Trophoblast cell (in vitro differentiated cells and primary cell): ENCODE measurements at regions not wholly inside any gene's neighbourhood (a gene's known extent, or its start where the extent isn't known, plus 50 kb on each side); places are given as distances from the start of the nearest gene placed in this dataset.
"Not testable (repeated sequence)": the region's sequence is repeated elsewhere in the genome, so short reads cannot be mapped to it uniquely, and the experiment has no call there.

Experiments
- DNase-seq, 2 donors: peaks; one replicate each; pipeline ENCODE4 v3.0.0-alpha.2; 2016
- H2AFZ ChIP-seq: 2 replicates; pipeline ENCODE4 v1.6.1; 2013; ENCODE audit warnings: low read length, moderate library complexity, mild to moderate bottlenecking; ENCODE audit not compliant: insufficient read depth, poor library complexity
- H2AK5ac ChIP-seq: 2 replicates; pipeline ENCODE4 v1.6.1; 2013; ENCODE audit warnings: mild to moderate bottlenecking, low read length
- H2BK120ac ChIP-seq: 2 replicates; pipeline ENCODE4 v1.6.1; 2013; ENCODE audit warnings: low read length, mild to moderate bottlenecking, moderate library complexity; ENCODE audit not compliant: insufficient read depth, poor library complexity
- H2BK12ac ChIP-seq: 2 replicates; pipeline ENCODE4 v1.6.1; 2013; ENCODE audit warnings: mild to moderate bottlenecking, low read length, moderate library complexity
- H2BK5ac ChIP-seq: 2 replicates; pipeline ENCODE4 v1.6.1; 2013; ENCODE audit warnings: low read length, low read depth, moderate library complexity, mild to moderate bottlenecking; ENCODE audit not compliant: poor library complexity
- H3K14ac ChIP-seq: 2 replicates; pipeline ENCODE4 v1.6.1; 2013; ENCODE audit warnings: mild to moderate bottlenecking, low read length
- H3K18ac ChIP-seq: 2 replicates; pipeline ENCODE4 v1.6.1; 2013; ENCODE audit warnings: mild to moderate bottlenecking, low read length
- H3K23ac ChIP-seq: 2 replicates; pipeline ENCODE4 v1.6.1; 2013; ENCODE audit warnings: low read length
- H3K27ac ChIP-seq: 2 replicates; pipeline ENCODE4 v1.5.1; 2013; ENCODE audit warnings: low read depth, mild to moderate bottlenecking, inconsistent platforms, low read length, moderate library complexity
- H3K27me3 ChIP-seq: 2 replicates; pipeline ENCODE4 v1.6.1; 2013; ENCODE audit warnings: inconsistent platforms, mild to moderate bottlenecking, low read length, moderate library complexity; ENCODE audit not compliant: insufficient read depth
- H3K36me3 ChIP-seq, 2 experiments: 1 replicate in 1 of 2; 2 replicates in 1 of 2; pipeline ENCODE4 v1.6.1; 2013; ENCODE audit warnings: low read length in 2 of 2, mild to moderate bottlenecking in 2 of 2, moderate library complexity in 1 of 2; ENCODE audit not compliant: insufficient read depth in 2 of 2, control insufficient read depth in 1 of 2
- H3K4ac ChIP-seq: 2 replicates; pipeline ENCODE4 v1.6.1; 2013; ENCODE audit warnings: low read depth, mild to moderate bottlenecking, low read length, moderate library complexity
- H3K4me1 ChIP-seq, 2 experiments: 1 replicate in 1 of 2; 2 replicates in 1 of 2; pipeline ENCODE4 v1.6.1; 2013; ENCODE audit warnings: low read length in 2 of 2, mild to moderate bottlenecking in 2 of 2, moderate library complexity in 1 of 2; ENCODE audit not compliant: insufficient read depth in 2 of 2, control insufficient read depth in 1 of 2
- H3K4me2 ChIP-seq: 2 replicates; pipeline ENCODE4 v1.6.1; 2013; ENCODE audit warnings: inconsistent platforms, mild to moderate bottlenecking, low read length, moderate library complexity
- H3K4me3 ChIP-seq: 2 replicates; pipeline ENCODE4 v1.5.1; 2013; ENCODE audit warnings: mild to moderate bottlenecking, low read depth, low read length, inconsistent platforms
- H3K79me1 ChIP-seq: one replicate; pipeline ENCODE4 v1.6.1; 2013; ENCODE audit warnings: low read length
- H3K79me2 ChIP-seq: 2 replicates; pipeline ENCODE4 v1.6.1; 2013; ENCODE audit warnings: low read length, mild to moderate bottlenecking; ENCODE audit not compliant: control insufficient read depth, insufficient read depth, poor library complexity
- H3K9ac ChIP-seq: 2 replicates; pipeline ENCODE4 v1.6.1; 2013; ENCODE audit warnings: mild to moderate bottlenecking, low read length
- H3K9me3 ChIP-seq: 2 replicates; pipeline ENCODE4 v1.6.1; 2013; ENCODE audit warnings: low read depth, mild to moderate bottlenecking, control low read depth, inconsistent platforms, low read length; ENCODE audit not compliant: insufficient read depth
- H4K12ac ChIP-seq: 2 replicates; pipeline ENCODE4 v1.6.1; 2013; ENCODE audit warnings: low read depth, mild to moderate bottlenecking, low read length, moderate library complexity
- H4K8ac ChIP-seq: 2 replicates; pipeline ENCODE4 v1.6.1; 2013; ENCODE audit warnings: low read depth, mild to moderate bottlenecking, low read length, moderate library complexity
- H4K91ac ChIP-seq: one replicate; pipeline ENCODE4 v1.6.1; 2013; ENCODE audit warnings: low read depth, mild to moderate bottlenecking, low read length, moderate library complexity
- WGBS: extraction: QIAGEN DNeasy Blood & Tissue Kit; methylation state at CpG from one replicate; pipeline ENCODE4 v1.1.7; 2013; ENCODE audit warnings: missing lambda C conversion rate; ENCODE audit not compliant: insufficient read length, insufficient coverage; ENCODE audit errors: extremely low coverage; 5-methylcytosine and 5-hydroxymethylcytosine counted together

DNA sequence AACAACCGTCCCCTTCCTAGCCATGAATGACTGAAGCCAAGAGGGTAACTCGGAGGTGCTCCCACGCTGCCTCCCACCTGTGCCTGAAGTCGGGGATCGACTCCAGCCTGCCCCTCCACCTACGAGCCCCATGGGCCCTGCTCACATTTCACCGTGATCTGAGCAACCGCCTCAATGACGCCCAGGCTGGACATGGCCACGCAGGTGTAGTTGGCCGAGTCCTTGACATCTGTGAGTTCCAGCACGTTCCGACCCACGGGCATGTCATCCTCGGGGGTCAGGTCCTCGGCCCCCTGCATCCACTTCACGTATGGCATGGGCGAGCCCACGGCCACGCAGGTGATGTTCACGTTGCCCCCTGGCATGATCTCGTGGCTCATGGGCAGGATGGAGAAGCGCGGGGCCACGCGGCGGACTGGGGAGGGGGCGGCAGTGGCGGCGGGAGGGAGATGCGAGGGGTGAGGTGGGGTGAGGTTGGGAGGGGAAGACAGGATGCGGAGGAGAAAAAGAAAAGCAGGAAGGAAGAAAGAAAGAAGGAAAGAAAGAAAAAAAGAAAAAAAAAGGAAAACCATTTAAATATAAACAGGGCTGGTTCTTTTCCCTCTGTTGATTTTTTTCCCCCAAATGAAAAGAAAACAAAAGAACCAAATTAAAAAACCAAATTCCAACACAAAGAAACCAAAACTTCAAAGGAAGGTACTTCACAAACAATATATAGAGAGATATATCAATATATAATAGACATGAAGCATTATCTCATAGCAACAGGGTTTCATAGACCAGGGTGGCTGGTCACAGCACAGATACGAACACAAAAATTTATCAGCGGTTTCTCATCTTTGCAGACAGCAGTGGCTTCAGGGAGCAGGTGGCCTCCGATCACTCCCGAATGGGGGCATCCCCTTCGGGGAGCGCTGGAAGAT, 94.7 kb downstream of the PTPRS start:
- peak overlapping the region; percentile 8 for H3K4me3 ChIP-seq
- no peaks in the 10 kb centered on the region for H3K79me2 ChIP-seq
- H2BK120ac ChIP-seq = no peak overlapping the region
- H3K4me2 ChIP-seq = no peak overlapping the region
- no peak overlapping the region for H2AK5ac ChIP-seq
- peaks cover 6 to 12% of the 10 kb centered on the region in 2 experiments for H3K36me3 ChIP-seq
- H3K4ac ChIP-seq = no peak overlapping the region
- H3K27me3 ChIP-seq = no peaks in the 10 kb centered on the region
- H4K12ac ChIP-seq = no peak overlapping the region
- no peak overlapping the region for H3K9ac ChIP-seq
- DNase-seq = no peak
- H4K91ac ChIP-seq = no peak overlapping the region
- no peak overlapping the region for H2BK12ac ChIP-seq
- no peak overlapping the region for H3K27ac ChIP-seq
- H3K4me1 ChIP-seq = no peaks in the 10 kb centered on the region
- H3K14ac ChIP-seq = no peak overlapping the region
- WGBS = 100% methylated on average over 2 of the region's 38 CpGs
- H2BK5ac ChIP-seq = no peak overlapping the region
- H3K79me1 ChIP-seq = no peaks in the 10 kb centered on the region
- no peaks in the 10 kb centered on the region for H3K9me3 ChIP-seq
- no peak overlapping the region for H3K18ac ChIP-seq
- no peak overlapping the region for H3K23ac ChIP-seq
- no peak overlapping the region for H2AFZ ChIP-seq
- no peak overlapping the region for H4K8ac ChIP-seq

DNA sequence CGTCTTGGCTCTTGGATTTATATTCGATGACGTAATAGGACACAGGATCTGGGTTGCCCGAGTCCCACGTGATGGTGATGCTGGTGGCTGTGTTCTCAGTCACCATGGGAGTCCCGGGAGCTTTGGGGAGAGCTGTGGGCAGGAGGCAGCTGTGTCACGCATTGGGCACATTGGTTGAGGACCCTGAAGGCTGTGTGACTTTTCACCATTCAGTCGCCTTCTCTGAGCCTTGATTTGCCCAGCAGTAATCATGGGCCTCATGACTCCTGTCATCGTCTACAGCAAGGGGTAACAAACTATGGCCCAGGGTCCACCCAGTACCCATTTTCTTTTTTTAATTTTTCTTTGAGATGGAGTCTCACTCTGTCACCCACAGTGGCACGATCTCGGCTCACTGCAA, 96.3 kb downstream of the PTPRS start:
- no peaks in the 10 kb centered on the region for H3K79me1 ChIP-seq
- no peak overlapping the region for H4K8ac ChIP-seq
- H3K4me3 ChIP-seq = no peak overlapping the region
- no peak overlapping the region for H2BK120ac ChIP-seq
- H3K23ac ChIP-seq = no peak overlapping the region
- H3K18ac ChIP-seq = no peak overlapping the region
- H3K9me3 ChIP-seq = no peaks in the 10 kb centered on the region
- no peak overlapping the region for H2AFZ ChIP-seq
- no peak overlapping the region for H4K91ac ChIP-seq
- H3K27ac ChIP-seq = no peak overlapping the region
- no peak overlapping the region for H3K4me2 ChIP-seq
- no peak overlapping the region for H3K4ac ChIP-seq
- no peak overlapping the region for H2AK5ac ChIP-seq
- H3K9ac ChIP-seq = no peak overlapping the region
- H2BK12ac ChIP-seq = no peak overlapping the region
- WGBS = no CpG with 5 or more reads among the region's 11 CpGs
- no peak overlapping the region for H2BK5ac ChIP-seq
- DNase-seq = no peak
- H3K36me3 ChIP-seq = peaks cover 6 to 12% of the 10 kb centered on the region in 2 experiments
- H3K14ac ChIP-seq = no peak overlapping the region
- no peaks in the 10 kb centered on the region for H3K79me2 ChIP-seq
- no peaks in the 10 kb centered on the region for H3K27me3 ChIP-seq
- no peak overlapping the region for H4K12ac ChIP-seq
- no peaks in the 10 kb centered on the region for H3K4me1 ChIP-seq

DNA sequence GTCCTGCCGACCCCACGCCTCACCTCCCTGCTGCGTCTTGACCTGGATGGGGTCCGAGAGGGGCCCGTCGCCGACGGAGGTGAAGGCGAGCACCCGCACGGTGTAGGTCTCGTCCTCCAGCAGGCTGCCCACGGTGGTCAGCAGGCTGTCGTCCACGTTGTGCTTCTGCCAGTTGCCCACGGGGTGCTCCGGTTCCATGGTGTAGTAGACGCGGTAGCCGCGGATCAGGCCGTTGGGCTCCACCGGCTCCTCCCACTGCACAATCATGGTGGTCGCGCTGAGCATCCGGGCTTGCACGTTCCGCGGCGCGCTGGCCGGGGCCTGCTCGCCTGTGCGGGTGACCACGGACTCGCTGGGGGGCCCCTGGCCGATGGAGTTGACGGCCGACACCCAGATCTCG, 96.7 kb downstream of the PTPRS start:
- Histone ChIP-seq H3K4me3 (no peak overlapping the region), H3K79me1 (no peaks in the 10 kb centered on the region), H2AFZ (no peak overlapping the region), H3K4me1 (no peaks in the 10 kb centered on the region), H2BK12ac (no peak overlapping the region), H3K4me2 (no peak overlapping the region), H3K9me3 (no peaks in the 10 kb centered on the region), H3K18ac (no peak overlapping the region), H3K79me2 (no peaks in the 10 kb centered on the region), H3K4ac (no peak overlapping the region), H4K8ac (no peak overlapping the region), H3K27me3 (no peaks in the 10 kb centered on the region), H2AK5ac (no peak overlapping the region), H4K12ac (no peak overlapping the region), H3K23ac (no peak overlapping the region), H4K91ac (no peak overlapping the region), H3K9ac (no peak overlapping the region), H3K36me3 (peaks cover 6 to 12% of the 10 kb centered on the region in 2 experiments), H3K14ac (no peak overlapping the region), H2BK120ac (no peak overlapping the region), H3K27ac (no peak overlapping the region), H2BK5ac (no peak overlapping the region)
- WGBS = no CpG with 5 or more reads among the region's 40 CpGs
- DNase-seq = no peak

DNA sequence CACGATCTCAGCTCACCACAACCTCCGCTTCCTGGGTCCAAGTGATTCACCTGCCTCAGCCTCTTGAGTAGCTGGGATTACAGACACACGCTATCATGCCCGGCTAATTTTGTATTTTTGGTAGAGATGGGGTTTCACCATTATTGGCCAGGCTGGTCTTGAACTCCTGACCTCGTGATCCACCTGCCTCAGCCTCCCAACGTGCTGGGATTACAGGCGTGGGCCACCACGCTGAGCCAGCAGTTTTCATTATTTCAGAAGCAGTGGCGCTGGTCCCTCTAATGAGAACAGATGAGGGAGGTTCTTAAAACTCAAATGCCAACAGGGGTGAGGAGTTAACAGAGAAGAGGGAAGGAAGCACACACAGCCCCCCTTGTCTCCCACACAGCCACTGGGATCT, 98.7 kb downstream of the PTPRS start:
- H3K9ac ChIP-seq, H4K8ac ChIP-seq, H2AK5ac ChIP-seq, H3K79me1 ChIP-seq, H3K4me3 ChIP-seq, H3K27ac ChIP-seq, H3K9me3 ChIP-seq, H3K14ac ChIP-seq, H3K4me2 ChIP-seq, H3K23ac ChIP-seq, H2BK120ac ChIP-seq, H4K12ac ChIP-seq, H3K27me3 ChIP-seq, H4K91ac ChIP-seq, H3K18ac ChIP-seq, H3K4me1 ChIP-seq, DNase-seq, H2BK5ac ChIP-seq, H2BK12ac ChIP-seq, H2AFZ ChIP-seq, H3K79me2 ChIP-seq, H3K4ac ChIP-seq: not testable (repeated sequence)
- no CpG with 5 or more reads among the region's 9 CpGs for WGBS
- peaks cover 9 to 15% of the 10 kb centered on the region in 2 experiments for H3K36me3 ChIP-seq
